ENCODE measurements at regions not wholly inside any gene's neighbourhood (a gene's known extent, or its start where the extent isn't known, plus 50 kb on each side); places are given as distances from the start of the nearest gene placed in this dataset.

GRCh38 chr2:64315291-64315960 is 138.5 kb upstream of the LGALSL start:
- no peaks in the 10 kb centered on the region for H3K4me1 ChIP-seq
- H3K9me3 ChIP-seq: no peaks in the 10 kb centered on the region
- no peaks in the 10 kb centered on the region for H3K27me3 Mint-ChIP-seq (ENCODE audit: insufficient read depth, unreplicated experiment)
- H3K4me1 Mint-ChIP-seq (ENCODE audit: low read depth, unreplicated experiment): peaks cover 7% of the 10 kb centered on the region
- no peaks in the 10 kb centered on the region for H3K27me3 ChIP-seq (replicated peaks; ENCODE audit: control insufficient read depth, insufficient read depth, low read length)
- no peak for DNase-seq
- CTCF ChIA-PET: no interaction called here
- H3K4me3 ChIP-seq (ENCODE audit: low read depth, low read length): no peak overlapping the region
- no peaks in the 10 kb centered on the region for H3K36me3 Mint-ChIP-seq (ENCODE audit: insufficient read depth, unreplicated experiment)
- POLR2A ChIA-PET: no interaction called here
- H3K9me3 Mint-ChIP-seq (ENCODE audit: unreplicated experiment): peaks cover 9% of the 10 kb centered on the region
- TF ChIP-seq CTCF (IDR thresholded peaks at IDR 0.05; ENCODE audit: insufficient read depth in 1 of 2, low read depth in 1 of 2, low read length in 1 of 2, severe bottlenecking in 1 of 2, unreplicated experiment in 1 of 2): no peak
- H3K36me3 ChIP-seq (ENCODE audit: control insufficient read depth, insufficient read depth, low read length): no peaks in the 10 kb centered on the region
- no peak overlapping the region for H3K27ac Mint-ChIP-seq (ENCODE audit: unreplicated experiment)
- intact Hi-C loops (cut with micrococcal nuclease; ENCODE audit: unreplicated experiment): no loop called here
- no peak overlapping the region for H3K4me3 Mint-ChIP-seq (ENCODE audit: unreplicated experiment)
- BruUV-seq (replicated peaks): no TSS peak

- TF ChIP-seq CTCF (IDR thresholded peaks at IDR 0.05; ENCODE audit: insufficient read depth in 1 of 2, low read depth in 1 of 2, low read length in 1 of 2, severe bottlenecking in 1 of 2, unreplicated experiment in 1 of 2): no peak
- H3K36me3 ChIP-seq (ENCODE audit: control insufficient read depth, insufficient read depth, low read length): no peaks in the 10 kb centered on the region
- intact Hi-C loops (cut with micrococcal nuclease; ENCODE audit: unreplicated experiment): no loop called here
- BruUV-seq (replicated peaks): no TSS peak
- no peak overlapping the region for H3K4me3 ChIP-seq (ENCODE audit: low read depth, low read length)
- no peaks in the 10 kb centered on the region for H3K9me3 ChIP-seq
- Mint-ChIP-seq H3K4me3 (ENCODE audit: unreplicated experiment) (no peak overlapping the region), H3K4me1 (ENCODE audit: low read depth, unreplicated experiment) (peaks cover 10% of the 10 kb centered on the region), H3K36me3 (ENCODE audit: insufficient read depth, unreplicated experiment) (no peaks in the 10 kb centered on the region), H3K27ac (ENCODE audit: unreplicated experiment) (no peak overlapping the region), H3K27me3 (ENCODE audit: insufficient read depth, unreplicated experiment) (no peaks in the 10 kb centered on the region), H3K9me3 (ENCODE audit: unreplicated experiment) (peaks cover 9% of the 10 kb centered on the region)
- ChIA-PET CTCF (interaction anchor here (1.2 to 1.6 kb wide), 3 partner anchors 9 to 268 kb away, joined by 3 read pairs; no protein-coding TSS in a partner anchor), POLR2A (no interaction called here)
- no peak for DNase-seq
- H3K4me1 ChIP-seq: peaks cover 2% of the 10 kb centered on the region
- no peaks in the 10 kb centered on the region for H3K27me3 ChIP-seq (replicated peaks; ENCODE audit: control insufficient read depth, insufficient read depth, low read length)
Measured at GRCh38 chr2:64317707-64318475, 136.1 kb upstream of the LGALSL start.

GRCh38 chr2:64318476-64318748 is 135.6 kb upstream of the LGALSL start:
- no peaks in the 10 kb centered on the region for H3K36me3 Mint-ChIP-seq (ENCODE audit: insufficient read depth, unreplicated experiment)
- H3K27me3 Mint-ChIP-seq (ENCODE audit: insufficient read depth, unreplicated experiment): no peaks in the 10 kb centered on the region
- ChIA-PET CTCF (interaction anchor here (1.2 to 1.6 kb wide), 2 partner anchors 12 to 269 kb away, joined by 3 read pairs; no protein-coding TSS in a partner anchor), POLR2A (no interaction called here)
- no TSS peak for BruUV-seq (replicated peaks)
- H3K27ac Mint-ChIP-seq (ENCODE audit: unreplicated experiment): no peak overlapping the region
- H3K4me3 Mint-ChIP-seq (ENCODE audit: unreplicated experiment): no peak overlapping the region
- TF ChIP-seq CTCF (IDR thresholded peaks at IDR 0.05; ENCODE audit: insufficient read depth in 1 of 2, low read depth in 1 of 2, low read length in 1 of 2, severe bottlenecking in 1 of 2, unreplicated experiment in 1 of 2): no peak
- no peak overlapping the region for H3K4me3 ChIP-seq (ENCODE audit: low read depth, low read length)
- no peaks in the 10 kb centered on the region for H3K9me3 ChIP-seq
- no peak for DNase-seq
- H3K9me3 Mint-ChIP-seq (ENCODE audit: unreplicated experiment): peaks cover 9% of the 10 kb centered on the region
- no peaks in the 10 kb centered on the region for H3K36me3 ChIP-seq (ENCODE audit: control insufficient read depth, insufficient read depth, low read length)
- H3K4me1 ChIP-seq: peaks cover 7% of the 10 kb centered on the region
- no peaks in the 10 kb centered on the region for H3K27me3 ChIP-seq (replicated peaks; ENCODE audit: control insufficient read depth, insufficient read depth, low read length)
- intact Hi-C loops (cut with micrococcal nuclease; ENCODE audit: unreplicated experiment): no loop called here
- peaks cover 15% of the 10 kb centered on the region for H3K4me1 Mint-ChIP-seq (ENCODE audit: low read depth, unreplicated experiment)

Data from Caco-2 (cell line).